ENCODE measurements at regions not wholly inside any gene's neighbourhood (a gene's known extent, or its start where the extent isn't known, plus 50 kb on each side); places are given as distances from the start of the nearest gene placed in this dataset.
A peak's percentile ranks its signal among the peaks of the same experiment; 100 is the strongest.

DNA sequence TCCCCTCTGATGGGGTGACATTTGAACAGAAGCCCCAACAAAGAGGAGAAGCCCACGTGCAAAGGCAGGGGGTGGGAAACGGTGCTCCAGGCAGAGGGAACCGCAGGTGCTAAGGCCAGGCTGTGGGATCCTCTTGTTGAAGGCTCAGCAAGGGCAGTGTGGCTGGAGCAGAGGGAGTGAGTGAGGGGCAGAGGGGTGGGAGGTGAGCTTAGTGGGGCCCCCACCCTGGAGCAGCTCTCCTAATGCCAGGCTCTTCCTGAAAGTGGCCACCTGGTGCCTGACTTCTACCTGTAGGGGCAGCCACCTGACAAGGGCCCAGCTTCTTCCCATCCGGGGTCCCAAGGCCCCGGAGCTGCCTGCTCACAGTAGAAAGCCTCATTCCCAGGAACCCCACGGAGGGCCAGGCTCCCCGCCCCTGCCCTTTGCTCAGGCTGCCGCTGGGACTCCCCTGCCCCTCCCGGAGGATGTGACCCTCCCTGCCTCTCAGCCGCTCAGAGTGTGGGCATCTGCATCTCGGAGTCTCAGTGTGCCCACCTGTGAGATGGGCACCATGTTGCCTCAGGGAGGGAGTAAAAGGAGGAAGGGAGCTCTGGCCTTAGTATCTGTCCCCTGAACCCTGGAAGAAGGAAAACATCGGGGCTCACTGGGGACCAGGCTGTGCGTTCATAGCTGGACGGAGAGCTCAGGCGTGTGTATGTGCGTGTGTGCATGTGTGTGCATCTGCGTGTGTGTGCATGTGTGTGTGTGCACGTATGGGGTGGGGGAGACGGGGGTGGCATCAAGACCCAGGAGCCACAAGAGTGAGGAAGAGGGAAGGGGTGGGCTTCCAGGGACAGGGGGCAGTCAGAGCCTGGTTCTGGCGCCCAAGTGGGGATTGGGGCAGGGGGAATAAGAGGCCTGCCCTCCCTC lies 119.4 kb downstream of the CEBPB start:
- ChIA-PET CTCF (ENCODE audit: partially characterized antibody) (interaction anchor here (0.5 to 0.8 kb wide), 2 partner anchors 131 to 156 kb away, joined by 3 read pairs; no protein-coding TSS in a partner anchor), POLR2A (ENCODE audit: partially characterized antibody) (no interaction called here)
- Mint-ChIP-seq H3K27ac (no peak overlapping the region), H3K36me3 (no peaks in the 10 kb centered on the region), H3K27me3 (peaks cover 1 to 3% of the 10 kb centered on the region in 2 donors), H3K9me3 (peaks cover 0 to 3% (median 0%) of the 10 kb centered on the region in 8 donors), H3K4me3 (no peak overlapping the region), H3K4me1 (no peaks in the 10 kb centered on the region)
- Histone ChIP-seq H3K27me3 (ENCODE audit: insufficient read depth, low read length) (no peaks in the 10 kb centered on the region), H3K36me3 (ENCODE audit: insufficient read depth, low read length) (no peaks in the 10 kb centered on the region), H3K4me3 (ENCODE audit: low read length in 2 of 2) (no peak overlapping the region), H3K4me1 (ENCODE audit: insufficient read depth, low read length) (no peaks in the 10 kb centered on the region), H3K9me3 (ENCODE audit: control insufficient read depth in 1 of 2, low read length in 2 of 2) (no peaks in the 10 kb centered on the region), H3K27ac (ENCODE audit: low read depth, low read length) (no peak overlapping the region)
- intact Hi-C loops (cut with micrococcal nuclease): no loop called here
- DNase-seq: no peak

DNA sequence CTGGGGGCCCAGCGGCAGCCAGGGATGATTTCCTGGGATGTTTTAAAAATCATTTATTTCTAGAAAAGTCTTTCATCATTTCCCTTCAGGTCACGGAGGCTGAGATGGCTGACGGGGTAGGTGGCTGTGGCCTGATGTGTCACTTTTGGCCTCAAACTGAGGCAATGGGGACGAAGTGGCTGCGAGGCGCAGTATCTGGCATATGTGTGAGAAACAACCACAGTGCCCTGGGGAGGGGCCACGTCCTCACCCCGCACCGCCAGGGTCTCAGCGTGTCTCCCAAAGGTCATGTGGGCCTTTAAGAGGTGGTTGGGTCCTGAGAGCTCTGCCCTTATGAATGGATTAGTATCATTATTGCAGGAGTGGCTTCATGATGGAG lies 120.0 kb downstream of the CEBPB start:
- intact Hi-C loops (cut with micrococcal nuclease): no loop called here
- ChIA-PET CTCF (ENCODE audit: partially characterized antibody) (no interaction called here), POLR2A (ENCODE audit: partially characterized antibody) (no interaction called here)
- Mint-ChIP-seq H3K27me3 (peaks cover 1 to 3% of the 10 kb centered on the region in 2 donors), H3K4me1 (no peaks in the 10 kb centered on the region), H3K9me3 (peaks cover 0 to 4% (median 0%) of the 10 kb centered on the region in 8 donors), H3K4me3 (no peak overlapping the region), H3K27ac (no peak overlapping the region), H3K36me3 (no peaks in the 10 kb centered on the region)
- H3K9me3 ChIP-seq (ENCODE audit: control insufficient read depth in 1 of 2, low read length in 2 of 2): no peaks in the 10 kb centered on the region
- no peaks in the 10 kb centered on the region for H3K27me3 ChIP-seq (ENCODE audit: insufficient read depth, low read length)
- H3K27ac ChIP-seq (ENCODE audit: low read depth, low read length): no peak overlapping the region
- DNase-seq: no peak
- H3K4me1 ChIP-seq (ENCODE audit: insufficient read depth, low read length): no peaks in the 10 kb centered on the region
- no peaks in the 10 kb centered on the region for H3K36me3 ChIP-seq (ENCODE audit: insufficient read depth, low read length)
- H3K4me3 ChIP-seq (ENCODE audit: low read length in 2 of 2): no peak overlapping the region

DNA sequence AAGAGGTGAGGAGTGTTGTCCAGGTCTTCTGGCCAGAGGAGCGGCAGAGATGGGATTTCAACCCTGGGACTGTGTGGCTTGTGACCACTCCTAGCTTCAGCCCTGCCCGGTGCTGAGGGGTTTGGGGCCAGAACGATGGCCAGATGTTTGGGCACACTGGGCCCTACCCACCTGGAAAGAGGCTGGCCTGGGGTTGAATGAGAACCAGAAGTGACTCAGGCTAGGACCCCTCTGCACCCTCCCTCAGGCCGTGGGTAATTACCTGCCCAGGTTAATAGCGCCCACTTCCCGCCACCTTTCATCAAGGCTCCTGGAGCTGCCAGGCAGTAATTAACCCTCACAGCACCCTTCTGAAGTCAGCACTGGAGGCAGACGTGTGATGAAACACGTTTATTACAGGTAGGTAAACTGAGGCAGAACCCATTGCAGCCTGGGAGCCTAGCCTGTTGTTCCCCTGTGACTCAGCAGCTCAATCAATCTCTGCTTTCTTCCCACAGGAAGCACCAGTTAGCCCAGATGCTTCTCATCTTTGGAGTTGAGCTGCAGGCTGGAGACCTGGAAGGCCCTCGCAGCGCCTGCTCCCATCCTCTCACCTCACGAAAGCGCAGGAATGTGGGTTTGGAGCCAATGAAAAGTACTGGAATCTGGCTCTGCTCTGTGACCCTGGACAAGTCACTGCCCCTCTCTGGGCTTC lies 120.8 kb downstream of the CEBPB start:
- Histone ChIP-seq H3K27me3 (ENCODE audit: insufficient read depth, low read length) (no peaks in the 10 kb centered on the region), H3K27ac (ENCODE audit: low read depth, low read length) (no peak overlapping the region), H3K36me3 (ENCODE audit: insufficient read depth, low read length) (no peaks in the 10 kb centered on the region), H3K4me3 (ENCODE audit: low read length in 2 of 2) (no peak overlapping the region), H3K4me1 (ENCODE audit: insufficient read depth, low read length) (no peaks in the 10 kb centered on the region), H3K9me3 (ENCODE audit: control insufficient read depth in 1 of 2, low read length in 2 of 2) (no peaks in the 10 kb centered on the region)
- ChIA-PET CTCF (ENCODE audit: partially characterized antibody) (no interaction called here), POLR2A (ENCODE audit: partially characterized antibody) (no interaction called here)
- intact Hi-C loops (cut with micrococcal nuclease): no loop called here
- peaks cover 7 to 8% of the 10 kb centered on the region in 2 donors for H3K27me3 Mint-ChIP-seq
- no peak for DNase-seq
- H3K4me3 Mint-ChIP-seq: no peak overlapping the region
- H3K9me3 Mint-ChIP-seq: peaks cover 0 to 4% (median 0%) of the 10 kb centered on the region in 8 donors
- no peaks in the 10 kb centered on the region for H3K36me3 Mint-ChIP-seq
- H3K27ac Mint-ChIP-seq: no peak overlapping the region
- H3K4me1 Mint-ChIP-seq: no peaks in the 10 kb centered on the region

DNA sequence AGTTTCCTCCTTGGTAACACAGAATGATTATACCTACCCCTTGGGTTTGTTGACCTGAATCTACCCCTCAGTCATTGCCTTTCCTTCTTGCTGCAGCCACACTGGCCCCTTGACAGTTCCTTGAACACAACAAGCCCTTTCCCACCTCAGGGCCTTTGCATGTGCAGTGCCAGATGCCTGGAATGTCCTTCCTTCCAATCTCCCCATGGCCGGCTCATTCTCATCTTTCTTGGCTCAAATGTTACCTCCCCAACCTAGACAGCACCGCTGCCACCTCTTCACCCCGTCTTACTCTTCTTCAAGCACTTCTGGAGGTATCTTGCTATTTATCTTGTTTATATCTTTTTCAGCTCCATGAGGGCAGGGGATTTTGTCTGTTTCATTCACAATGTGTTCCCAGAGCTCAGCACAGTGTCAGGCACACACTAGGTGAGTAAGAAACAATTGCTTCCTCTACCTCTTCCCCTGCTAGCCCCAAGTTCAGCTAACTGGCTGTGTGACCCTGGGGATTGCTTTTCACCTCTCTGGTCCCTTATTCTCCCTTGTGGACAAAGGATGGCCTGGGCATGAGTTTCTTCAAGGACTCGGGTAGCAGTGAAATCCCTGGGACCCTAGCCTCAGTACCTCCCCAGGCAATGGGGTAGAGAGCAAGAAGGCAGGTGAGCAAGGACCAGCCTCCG lies 121.5 kb downstream of the CEBPB start:
- Histone ChIP-seq H3K27me3 (ENCODE audit: insufficient read depth, low read length) (no peaks in the 10 kb centered on the region), H3K4me3 (ENCODE audit: low read length in 2 of 2) (no peak overlapping the region), H3K27ac (ENCODE audit: low read depth, low read length) (no peak overlapping the region), H3K9me3 (ENCODE audit: control insufficient read depth in 1 of 2, low read length in 2 of 2) (no peaks in the 10 kb centered on the region), H3K36me3 (ENCODE audit: insufficient read depth, low read length) (no peaks in the 10 kb centered on the region), H3K4me1 (ENCODE audit: insufficient read depth, low read length) (no peaks in the 10 kb centered on the region)
- no peak for DNase-seq
- Mint-ChIP-seq H3K36me3 (no peaks in the 10 kb centered on the region), H3K4me3 (no peak overlapping the region), H3K27me3 (peaks cover 7 to 10% of the 10 kb centered on the region in 2 donors), H3K9me3 (peaks cover 0 to 4% (median 0%) of the 10 kb centered on the region in 8 donors), H3K27ac (peak overlapping the region in 2 of 7 donors; percentile 3 to 48), H3K4me1 (no peaks in the 10 kb centered on the region)
- ChIA-PET CTCF (ENCODE audit: partially characterized antibody) (no interaction called here), POLR2A (ENCODE audit: partially characterized antibody) (no interaction called here)
- intact Hi-C loops (cut with micrococcal nuclease): no loop called here

DNA sequence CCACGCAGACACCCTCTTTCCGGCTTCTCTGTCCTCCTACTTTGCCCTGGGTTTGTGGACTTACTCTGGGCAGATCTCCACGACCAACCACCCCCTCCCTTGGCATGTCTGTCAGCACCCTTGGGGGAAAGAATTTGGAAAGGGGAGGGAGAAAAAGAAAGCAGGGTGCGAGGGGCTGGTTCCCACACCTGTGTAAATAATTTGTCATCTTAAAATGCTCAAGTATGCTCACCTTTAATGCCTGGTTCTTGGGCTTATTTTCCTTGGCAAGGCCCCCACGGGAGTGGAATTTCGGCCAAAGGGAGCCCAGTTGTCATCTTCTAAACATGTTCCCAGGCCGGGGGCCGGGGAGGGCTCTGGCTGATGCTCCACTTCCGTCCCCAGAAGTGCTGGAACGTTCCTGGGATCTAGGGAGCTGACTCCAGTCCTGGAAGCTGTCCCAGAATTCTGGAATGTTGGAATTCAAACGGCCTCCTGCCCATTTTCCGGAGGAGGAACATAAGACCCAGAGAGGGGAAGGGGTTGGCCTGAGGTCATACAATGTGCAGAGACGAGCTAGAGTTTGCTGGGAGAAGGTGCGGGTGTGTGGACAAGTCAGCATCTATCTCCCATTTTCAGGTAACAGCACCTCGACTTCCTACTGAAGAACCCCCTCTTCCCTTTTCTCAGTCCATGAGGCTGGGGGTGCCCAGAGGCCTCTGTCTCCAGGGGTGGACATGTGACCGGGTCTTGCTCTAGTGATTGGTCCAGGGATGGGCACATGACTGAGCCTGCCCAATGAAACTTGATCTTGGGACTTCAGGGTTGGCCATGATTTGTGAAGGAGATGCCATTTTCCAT lies 122.3 kb downstream of the CEBPB start:
- H3K27me3 Mint-ChIP-seq: peaks cover 7 to 13% of the 10 kb centered on the region in 2 donors
- intact Hi-C loops (cut with micrococcal nuclease): no loop called here
- Histone ChIP-seq H3K9me3 (ENCODE audit: control insufficient read depth in 1 of 2, low read length in 2 of 2) (no peaks in the 10 kb centered on the region), H3K27ac (ENCODE audit: low read depth, low read length) (no peak overlapping the region), H3K36me3 (ENCODE audit: insufficient read depth, low read length) (no peaks in the 10 kb centered on the region), H3K4me1 (ENCODE audit: insufficient read depth, low read length) (no peaks in the 10 kb centered on the region), H3K27me3 (ENCODE audit: insufficient read depth, low read length) (no peaks in the 10 kb centered on the region), H3K4me3 (ENCODE audit: low read length in 2 of 2) (no peak overlapping the region)
- H3K36me3 Mint-ChIP-seq: no peaks in the 10 kb centered on the region
- no peak for DNase-seq
- ChIA-PET CTCF (ENCODE audit: partially characterized antibody) (interaction anchor here (1.1 kb wide), 1 partner anchor 28 kb away, joined by 3 read pairs; no protein-coding TSS in a partner anchor), POLR2A (ENCODE audit: partially characterized antibody) (no interaction called here)
- no peaks in the 10 kb centered on the region for H3K4me1 Mint-ChIP-seq
- peaks cover 0 to 4% (median 0%) of the 10 kb centered on the region in 8 donors for H3K9me3 Mint-ChIP-seq
- H3K27ac Mint-ChIP-seq: no peak overlapping the region
- no peak overlapping the region for H3K4me3 Mint-ChIP-seq

DNA sequence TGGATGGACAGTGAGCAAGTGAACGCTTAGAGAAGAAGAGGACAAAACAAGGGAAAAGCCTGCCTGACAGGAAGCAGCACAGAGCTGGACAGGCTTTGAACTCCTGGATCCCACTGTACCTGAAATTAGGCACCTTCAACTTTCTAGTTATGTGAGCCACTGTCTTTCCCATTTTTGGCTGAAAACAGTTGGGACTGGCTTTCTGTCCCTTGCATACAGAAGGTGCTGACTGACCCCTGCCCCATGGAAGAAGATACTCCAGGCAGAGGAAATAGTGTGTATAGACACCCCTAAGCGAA lies 122.8 kb downstream of the CEBPB start:
- no peak overlapping the region for H3K27ac ChIP-seq (ENCODE audit: low read depth, low read length)
- no peak overlapping the region for H3K4me3 ChIP-seq (ENCODE audit: low read length in 2 of 2)
- intact Hi-C loops (cut with micrococcal nuclease): no loop called here
- no peaks in the 10 kb centered on the region for H3K9me3 ChIP-seq (ENCODE audit: control insufficient read depth in 1 of 2, low read length in 2 of 2)
- no peaks in the 10 kb centered on the region for H3K36me3 ChIP-seq (ENCODE audit: insufficient read depth, low read length)
- CTCF ChIA-PET (ENCODE audit: partially characterized antibody): interaction anchor here (1.1 kb wide), 1 partner anchor 29 kb away, joined by 3 read pairs; no protein-coding TSS in a partner anchor
- Mint-ChIP-seq H3K27me3 (peaks cover 7 to 16% of the 10 kb centered on the region in 2 donors), H3K4me1 (no peaks in the 10 kb centered on the region), H3K36me3 (no peaks in the 10 kb centered on the region), H3K9me3 (peaks cover 0 to 4% (median 0%) of the 10 kb centered on the region in 8 donors), H3K27ac (no peak overlapping the region), H3K4me3 (no peak overlapping the region)
- DNase-seq: no peak
- H3K4me1 ChIP-seq (ENCODE audit: insufficient read depth, low read length): no peaks in the 10 kb centered on the region
- POLR2A ChIA-PET (ENCODE audit: partially characterized antibody): no interaction called here
- H3K27me3 ChIP-seq (ENCODE audit: insufficient read depth, low read length): no peaks in the 10 kb centered on the region

Measured in CD4-positive, alpha-beta memory T cell (primary cell).